H9 (cell line): ENCODE measurements at regions not wholly inside any gene's neighbourhood (a gene's known extent, or its start where the extent isn't known, plus 50 kb on each side); places are given as distances from the start of the nearest gene placed in this dataset.

ENCODE experiments used
- DNase-seq: peaks from one replicate; pipeline ENCODE4 v3.0.0-alpha.2; 2017
- H2AFZ ChIP-seq: one replicate; pipeline ENCODE4 v1.6.1; 2013; ENCODE audit warnings: mild to moderate bottlenecking, low read length, control low read depth, moderate library complexity
- H2AK5ac ChIP-seq: 2 replicates; pipeline ENCODE4 v1.6.1; 2013; ENCODE audit warnings: low read length, control low read depth, mixed read lengths; ENCODE audit not compliant: insufficient read length
- H2BK120ac ChIP-seq: one replicate; pipeline ENCODE4 v1.6.1; 2013; ENCODE audit warnings: low read depth, mild to moderate bottlenecking, low read length, control low read depth, inconsistent platforms; ENCODE audit not compliant: poor library complexity, severe bottlenecking
- H2BK12ac ChIP-seq: 2 replicates; pipeline ENCODE4 v1.6.1; 2013; ENCODE audit warnings: low read length, control low read depth, mixed read lengths, low read depth; ENCODE audit not compliant: insufficient read length
- H2BK15ac ChIP-seq: 2 replicates; pipeline ENCODE4 v1.6.1; 2013; ENCODE audit warnings: low read depth, low read length, control low read depth
- H2BK20ac ChIP-seq: one replicate; pipeline ENCODE4 v1.6.1; 2013; ENCODE audit warnings: low read depth, mild to moderate bottlenecking, low read length, control low read depth, inconsistent platforms; ENCODE audit not compliant: poor library complexity, severe bottlenecking
- H2BK5ac ChIP-seq: 2 replicates; pipeline ENCODE4 v1.6.1; 2013; ENCODE audit warnings: low read length, control low read depth, mixed read lengths; ENCODE audit not compliant: insufficient read length
- H3K14ac ChIP-seq: 2 replicates; pipeline ENCODE4 v1.6.1; 2013; ENCODE audit warnings: low read length, control low read depth; ENCODE audit not compliant: insufficient read depth
- H3K18ac ChIP-seq: 2 replicates; pipeline ENCODE4 v1.6.1; 2013; ENCODE audit warnings: low read depth, mild to moderate bottlenecking, mixed read lengths, low read length, control low read depth; ENCODE audit not compliant: insufficient read length
- H3K23ac ChIP-seq: 2 replicates; pipeline ENCODE4 v1.6.1; 2013; ENCODE audit warnings: low read length, control low read depth, mixed read lengths, low read depth; ENCODE audit not compliant: insufficient read length
- H3K23me2 ChIP-seq: 2 replicates; pipeline ENCODE4 v1.6.1; 2013; ENCODE audit warnings: low read depth, mild to moderate bottlenecking, mixed read lengths, low read length, control low read depth; ENCODE audit not compliant: insufficient read length, poor library complexity, severe bottlenecking
- H3K27ac ChIP-seq: 2 replicates; pipeline ENCODE4 v1.5.1; 2013; ENCODE audit warnings: low read length, control low read depth, mixed read lengths, low read depth; ENCODE audit not compliant: insufficient read length
- H3K27me3 ChIP-seq: 2 replicates; pipeline ENCODE4 v1.6.1; 2013; ENCODE audit warnings: low read length, control low read depth, inconsistent platforms; ENCODE audit not compliant: insufficient read depth
- H3K4ac ChIP-seq: 2 replicates; pipeline ENCODE4 v1.6.1; 2013; ENCODE audit warnings: low read depth, mild to moderate bottlenecking, control low read depth, inconsistent platforms, low read length, moderate library complexity
- H3K4me1 ChIP-seq: 2 replicates; pipeline ENCODE4 v1.6.1; 2013; ENCODE audit warnings: low read length, control low read depth, inconsistent platforms; ENCODE audit not compliant: insufficient read depth
- H3K4me2 ChIP-seq: 2 replicates; pipeline ENCODE4 v1.6.1; 2013; ENCODE audit warnings: low read length, control low read depth, mixed read lengths; ENCODE audit not compliant: insufficient read length, insufficient read depth
- H3K56ac ChIP-seq: 2 replicates; pipeline ENCODE4 v1.6.1; 2013; ENCODE audit warnings: low read depth, mild to moderate bottlenecking, mixed read lengths, low read length, control low read depth; ENCODE audit not compliant: insufficient read length
- H3K79me1 ChIP-seq: 2 replicates; pipeline ENCODE4 v1.6.1; 2013; ENCODE audit warnings: low read depth, mild to moderate bottlenecking, moderate library complexity, low read length, control low read depth, inconsistent platforms; ENCODE audit not compliant: insufficient read depth, poor library complexity, severe bottlenecking
- H3K79me2 ChIP-seq: 2 replicates; pipeline ENCODE4 v1.6.1; 2013; ENCODE audit warnings: low read length, control low read depth, inconsistent platforms; ENCODE audit not compliant: insufficient read depth
- H3K9ac ChIP-seq: 2 replicates; pipeline ENCODE4 v1.6.1; 2013; ENCODE audit warnings: low read length, control low read depth, mixed read lengths; ENCODE audit not compliant: insufficient read length; ENCODE audit errors: extremely low read depth
- H3K9me3 ChIP-seq: one replicate; pipeline ENCODE4 v1.6.1; 2013; ENCODE audit warnings: low read depth, low read length, inconsistent platforms; ENCODE audit not compliant: control insufficient read depth
- H3T11ph ChIP-seq: one replicate; pipeline ENCODE4 v1.6.1; 2013; ENCODE audit warnings: mild to moderate bottlenecking, low read length, control low read depth, inconsistent platforms
- H4K20me1 ChIP-seq: one replicate; pipeline ENCODE4 v1.6.1; 2013; ENCODE audit not compliant: control insufficient read depth, insufficient read length, insufficient read depth
- H4K5ac ChIP-seq: 2 replicates; pipeline ENCODE4 v1.6.1; 2013; ENCODE audit warnings: low read depth, mild to moderate bottlenecking, mixed read lengths, low read length, control low read depth; ENCODE audit not compliant: insufficient read length
- H4K8ac ChIP-seq: replicated peaks from 2 replicates; pipeline ENCODE4 v1.6.1; 2013; ENCODE audit warnings: low read length, control low read depth, mixed read lengths, low read depth; ENCODE audit not compliant: insufficient read length
- H4K91ac ChIP-seq: 2 replicates; pipeline ENCODE4 v1.6.1; 2013; ENCODE audit warnings: low read depth, mild to moderate bottlenecking, moderate library complexity, mixed read lengths, low read length, control low read depth; ENCODE audit not compliant: insufficient read length
- H3K27ac Mint-ChIP-seq, 3 experiments: 2 replicates in 2 of 3; 3 replicates in 1 of 3; pipeline ENCODE4 v1.8.0; 2020 to 2021; ENCODE audit warnings: mixed read lengths in 3 of 3, mild to moderate bottlenecking in 1 of 3, moderate library complexity in 1 of 3
- H3K27me3 Mint-ChIP-seq: 2 replicates; pipeline ENCODE4 v1.8.0; 2021; ENCODE audit warnings: low read depth, mild to moderate bottlenecking, moderate library complexity, mixed read lengths
- H3K36me3 Mint-ChIP-seq, 3 experiments: 2 replicates in 2 of 3; 3 replicates in 1 of 3; pipeline ENCODE4 v1.8.0; 2020 to 2021; ENCODE audit warnings: low read depth in 3 of 3, mixed read lengths in 3 of 3; ENCODE audit not compliant: insufficient read depth in 1 of 3
- H3K4me1 Mint-ChIP-seq, 2 experiments: 2 replicates each; pipeline ENCODE4 v1.8.0; 2020; ENCODE audit warnings: mixed read lengths in 2 of 2
- H3K4me3 Mint-ChIP-seq, 2 experiments: 2 replicates in 1 of 2; 3 replicates in 1 of 2; pipeline ENCODE4 v1.8.0; 2020 to 2021; ENCODE audit warnings: mild to moderate bottlenecking in 2 of 2, mixed read lengths in 2 of 2, moderate library complexity in 1 of 2
- H3K9me3 Mint-ChIP-seq, 2 experiments: 2 replicates in 1 of 2; 3 replicates in 1 of 2; pipeline ENCODE4 v1.8.0; 2020; ENCODE audit warnings: mild to moderate bottlenecking in 2 of 2, mixed read lengths in 2 of 2, moderate library complexity in 1 of 2
- CTCF ChIP-seq: fragments of 200-600 bp; sonication (generic); conservative IDR thresholded peaks from 3 replicates; pipeline ENCODE4 v1.8.0; 2021; ENCODE audit warnings: antibody characterized with exemption, mild to moderate bottlenecking
- whole genome bisulfite sequencing: extraction: QIAGEN DNeasy Blood & Tissue Kit; methylation state at CpG from one replicate; pipeline ENCODE4 v1.1.7; 2013; ENCODE audit warnings: missing lambda C conversion rate, low lambda C conversion rate, mixed read lengths; ENCODE audit not compliant: insufficient read length; ENCODE audit errors: extremely low coverage; 5-methylcytosine and 5-hydroxymethylcytosine counted together

DNA sequence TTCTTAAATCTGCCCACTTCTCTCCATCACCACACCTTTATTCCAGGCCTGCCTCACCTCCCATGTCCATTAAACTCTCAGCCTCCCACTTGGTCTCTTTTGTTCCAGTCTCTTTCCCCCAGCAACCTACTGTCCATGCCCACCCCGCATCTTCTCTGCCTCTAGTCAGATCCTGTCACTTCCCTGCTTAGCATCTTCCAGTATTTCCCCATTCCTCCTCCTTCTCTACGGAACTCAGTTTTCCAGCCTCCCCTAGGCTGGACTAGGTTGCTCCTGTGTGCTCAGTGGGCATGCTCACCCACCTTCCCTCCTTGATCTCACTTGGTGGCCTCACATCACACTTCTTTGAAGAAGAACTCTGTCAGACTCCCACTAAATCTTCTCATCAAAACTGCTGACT, 179.8 kb downstream of the BAMBI start:
- H2BK15ac ChIP-seq: no peak overlapping the region
- no peak overlapping the region for H4K91ac ChIP-seq
- H3K4me2 ChIP-seq: no peak overlapping the region
- H2AK5ac ChIP-seq: no peak overlapping the region
- no peaks in the 10 kb centered on the region for H3K27me3 ChIP-seq
- H3K23ac ChIP-seq: no peak overlapping the region
- H3K56ac ChIP-seq: no peak overlapping the region
- H4K5ac ChIP-seq: no peak overlapping the region
- no peak overlapping the region for H4K8ac ChIP-seq
- no peak overlapping the region for H3K4ac ChIP-seq
- H3K9me3 Mint-ChIP-seq: peaks cover 6 to 10% of the 10 kb centered on the region in 2 experiments
- no peak for TF ChIP-seq CTCF
- peaks cover 3% of the 10 kb centered on the region for H3K27me3 Mint-ChIP-seq
- no peaks in the 10 kb centered on the region for H3K4me1 ChIP-seq
- no CpG with 5 or more reads among the region's 2 CpGs for WGBS
- no peaks in the 10 kb centered on the region for H3K79me2 ChIP-seq
- no peak overlapping the region for H2BK120ac ChIP-seq
- no peak overlapping the region for H2BK12ac ChIP-seq
- H2BK5ac ChIP-seq: no peak overlapping the region
- no peak overlapping the region for H3K27ac Mint-ChIP-seq
- H3T11ph ChIP-seq: no peak overlapping the region
- no peak overlapping the region for H2AFZ ChIP-seq
- H4K20me1 ChIP-seq: no peaks in the 10 kb centered on the region
- no peak overlapping the region for H3K14ac ChIP-seq
- peaks cover 4 to 5% of the 10 kb centered on the region in 2 experiments for H3K4me1 Mint-ChIP-seq
- no peak overlapping the region for H2BK20ac ChIP-seq
- no peaks in the 10 kb centered on the region for H3K23me2 ChIP-seq
- H3K4me3 Mint-ChIP-seq: no peak overlapping the region
- H3K79me1 ChIP-seq: no peaks in the 10 kb centered on the region
- H3K27ac ChIP-seq: no peak overlapping the region
- peaks cover 3 to 9% (median 4%) of the 10 kb centered on the region in 3 experiments; a peak in 5 of 7 replicates for H3K36me3 Mint-ChIP-seq
- H3K18ac ChIP-seq: no peak overlapping the region
- DNase-seq: no peak
- peaks cover 3% of the 10 kb centered on the region for H3K9me3 ChIP-seq
- no peak overlapping the region for H3K9ac ChIP-seq
